ENCODE measurements at regions not wholly inside any gene's neighbourhood (a gene's known extent, or its start where the extent isn't known, plus 50 kb on each side); places are given as distances from the start of the nearest gene placed in this dataset.
"Not testable (repeated sequence)": the region's sequence is repeated elsewhere in the genome, so short reads cannot be mapped to it uniquely, and the experiment has no call there.

GRCh38 chr7:136412952-136413351 is 435.8 kb upstream of the MTPN start:
- DNase-seq (ENCODE audit: low spot score) = no peak

- DNase-seq (ENCODE audit: low spot score) = peak; percentile 66
Measured at GRCh38 chr7:136405931-136406777, 429.0 kb upstream of the MTPN start.

DNA sequence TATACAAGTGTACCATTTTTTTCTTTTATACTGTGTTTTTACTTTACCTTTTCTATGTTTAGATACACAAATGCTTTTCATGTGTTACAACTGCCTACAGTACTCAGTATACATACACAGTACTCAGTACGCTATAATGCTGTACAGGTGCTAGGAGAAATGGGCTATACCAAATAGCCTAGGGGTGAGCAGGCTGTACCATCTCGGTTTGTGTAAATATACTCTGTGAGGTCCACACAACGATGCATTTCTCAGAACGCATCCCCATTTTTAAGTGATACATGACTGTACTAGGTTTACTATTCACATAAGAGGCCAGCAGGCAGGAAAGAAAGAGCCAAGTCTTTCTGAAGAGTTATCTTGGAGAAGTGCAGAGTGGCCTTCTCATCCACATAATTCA is 426.4 kb upstream of the MTPN start:
- DNase-seq (ENCODE audit: low spot score) = no peak

DNA sequence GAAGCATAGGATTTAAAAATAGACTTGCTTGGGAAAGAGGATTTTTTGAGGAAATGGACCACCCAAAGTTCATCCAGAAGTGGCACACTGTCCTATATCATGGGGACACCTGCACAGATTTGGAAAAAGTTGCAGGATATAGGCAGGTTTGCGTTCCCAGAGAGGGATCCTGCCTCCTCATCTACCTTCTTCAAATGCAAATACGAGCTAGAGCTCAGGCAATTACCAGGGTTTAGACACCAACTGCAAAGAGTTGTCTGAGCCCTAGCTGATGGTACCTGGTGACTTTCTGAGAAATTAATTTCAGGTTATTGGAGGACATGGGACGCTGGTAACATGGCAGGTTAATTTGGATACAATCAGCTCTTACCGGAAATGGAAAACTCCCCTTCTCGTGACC is 423.7 kb upstream of the MTPN start:
- DNase-seq (ENCODE audit: low spot score) = no peak

DNA sequence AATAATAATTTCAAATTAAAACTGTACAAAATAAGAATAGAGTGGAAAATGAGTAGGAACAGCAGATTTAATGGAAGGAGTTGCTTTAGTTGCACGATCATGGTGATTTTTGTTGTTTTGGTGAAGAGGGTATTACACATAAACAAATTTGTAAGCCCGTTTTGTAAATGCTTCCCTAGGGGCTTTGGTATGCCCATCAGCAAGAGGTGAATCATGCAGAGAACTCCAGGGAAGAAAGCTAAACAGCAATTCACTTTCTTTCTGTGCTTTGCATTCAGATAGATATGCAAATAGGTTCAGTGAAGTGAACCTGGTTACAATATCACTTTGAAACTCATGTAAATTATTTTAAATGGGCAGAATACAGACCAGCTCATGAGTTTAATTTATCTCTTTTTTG is 422.2 kb upstream of the MTPN start:
- no peak for DNase-seq (ENCODE audit: low spot score)

- DNase-seq (ENCODE audit: low spot score) = no peak
Measured at GRCh38 chr7:136392856-136393255, 415.7 kb upstream of the MTPN start.

DNA sequence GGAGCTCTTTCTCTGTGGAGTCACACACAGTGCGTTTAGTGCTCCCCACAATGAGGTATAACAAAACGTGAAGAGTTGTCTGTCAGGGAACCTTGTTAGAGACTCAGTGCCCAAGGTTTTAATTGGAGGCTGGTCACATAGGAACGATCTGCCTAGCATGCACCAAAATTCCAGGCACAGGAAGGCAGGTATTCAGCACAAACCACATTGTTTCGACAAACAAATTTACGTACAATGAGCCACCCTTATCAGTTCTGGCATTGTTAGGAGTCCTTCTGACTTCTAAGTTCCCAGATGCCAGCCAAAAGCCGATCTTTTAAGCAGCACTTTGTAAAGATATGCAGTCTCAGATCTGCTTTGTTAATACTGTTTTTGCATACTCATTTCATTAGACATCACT is 414.2 kb upstream of the MTPN start:
- DNase-seq (ENCODE audit: low spot score) = no peak

GRCh38 chr7:136389933-136390332 is 412.8 kb upstream of the MTPN start:
- no peak for DNase-seq (ENCODE audit: low spot score)

DNA sequence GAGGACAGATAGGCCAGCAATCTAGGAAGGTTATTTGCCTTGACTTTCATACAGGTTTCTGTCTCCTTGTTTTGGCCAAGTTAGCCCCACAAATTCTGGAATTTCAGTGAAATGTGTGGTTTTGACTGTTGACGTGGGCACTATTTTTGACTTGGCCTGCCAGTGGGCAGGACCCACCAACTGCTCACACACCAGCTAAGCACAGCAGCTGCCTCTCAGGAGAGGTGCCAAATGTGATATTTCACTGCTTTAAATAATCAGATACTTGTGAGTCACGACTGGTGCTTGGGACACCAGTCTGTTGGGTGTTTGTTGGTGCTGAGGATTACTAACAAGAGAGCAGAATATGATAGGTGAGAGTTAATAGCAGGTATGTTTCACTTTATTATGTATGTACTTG is 409.7 kb upstream of the MTPN start:
- no peak for DNase-seq (ENCODE audit: low spot score)

- not testable (repeated sequence) for DNase-seq (ENCODE audit: low spot score)
Measured at GRCh38 chr7:136371409-136371808, 394.2 kb upstream of the MTPN start.

DNA sequence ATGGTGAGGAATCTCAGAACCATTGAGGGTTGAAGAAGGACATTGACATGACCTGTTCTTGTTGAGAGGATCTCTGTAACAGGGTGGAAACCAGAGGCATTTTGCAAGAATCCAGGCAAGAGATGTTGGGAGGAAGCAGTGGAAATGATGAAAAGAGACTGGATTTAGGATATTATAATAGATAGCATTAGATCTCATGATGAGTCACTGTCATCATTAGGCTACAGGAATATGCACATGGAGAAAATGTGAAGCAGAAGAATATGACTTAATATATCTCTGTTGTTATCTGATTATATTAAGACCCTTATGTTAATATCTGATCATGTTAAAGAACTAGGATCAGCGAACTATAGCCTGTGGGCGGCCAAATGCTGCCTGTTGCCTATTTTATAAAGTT is 393.0 kb upstream of the MTPN start:
- no peak for DNase-seq (ENCODE audit: low spot score)

GRCh38 chr7:136369225-136369624 is 392.1 kb upstream of the MTPN start:
- no peak for DNase-seq (ENCODE audit: low spot score)

- no peak for DNase-seq (ENCODE audit: low spot score)
Measured at GRCh38 chr7:136359333-136359903, 382.3 kb upstream of the MTPN start.

- no peak for DNase-seq (ENCODE audit: low spot score)
Measured at GRCh38 chr7:136353287-136353686, 376.1 kb upstream of the MTPN start.

- DNase-seq (ENCODE audit: low spot score) = no peak
Measured at GRCh38 chr7:136348542-136349192, 371.5 kb upstream of the MTPN start.

DNA sequence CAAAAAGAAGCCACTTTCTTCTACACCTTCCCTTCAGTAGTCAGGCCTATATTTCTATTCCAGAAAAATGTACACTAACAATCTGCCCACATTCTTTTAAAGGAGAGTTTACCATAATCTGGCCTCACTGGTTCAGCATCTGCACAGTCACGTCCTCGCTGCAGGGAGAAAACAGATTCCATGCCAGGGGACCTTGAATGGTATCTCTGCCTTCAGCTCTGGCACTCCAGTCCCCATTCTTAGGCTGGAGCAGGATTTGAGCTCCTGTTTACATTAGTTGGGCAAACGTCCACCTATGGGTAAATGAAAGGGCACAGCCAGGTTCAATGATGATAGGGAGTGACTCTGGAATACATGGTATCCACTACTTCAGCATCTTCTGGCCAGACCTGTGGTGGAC is 371.0 kb upstream of the MTPN start:
- DNase-seq (ENCODE audit: low spot score) = no peak

GRCh38 chr7:136347488-136347887 is 370.3 kb upstream of the MTPN start:
- DNase-seq (ENCODE audit: low spot score) = no peak

GRCh38 chr7:136342251-136342650 is 365.1 kb upstream of the MTPN start:
- DNase-seq (ENCODE audit: low spot score) = no peak

- no peak for DNase-seq (ENCODE audit: low spot score)
Measured at GRCh38 chr7:136339464-136339863, 362.3 kb upstream of the MTPN start.

DNA sequence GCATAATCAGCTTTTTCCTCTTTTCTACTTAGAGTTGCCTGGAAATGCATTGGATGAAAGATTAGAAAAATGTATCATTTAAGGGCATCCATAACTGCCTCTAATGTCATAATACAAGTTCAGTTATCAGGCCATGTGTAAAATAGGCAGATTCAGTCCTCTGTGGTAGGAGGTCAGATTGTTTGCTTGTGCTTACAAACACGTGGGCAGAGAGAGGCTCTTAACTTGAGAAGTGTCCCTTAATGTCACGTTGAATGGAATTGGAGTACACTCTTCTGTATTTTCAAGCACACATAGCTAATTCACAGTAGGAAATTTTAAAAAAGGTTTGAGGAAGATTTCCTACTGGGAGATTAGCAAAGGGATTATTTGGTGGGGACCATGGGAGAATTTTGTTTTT is 359.8 kb upstream of the MTPN start:
- no peak for DNase-seq (ENCODE audit: low spot score)

DNA sequence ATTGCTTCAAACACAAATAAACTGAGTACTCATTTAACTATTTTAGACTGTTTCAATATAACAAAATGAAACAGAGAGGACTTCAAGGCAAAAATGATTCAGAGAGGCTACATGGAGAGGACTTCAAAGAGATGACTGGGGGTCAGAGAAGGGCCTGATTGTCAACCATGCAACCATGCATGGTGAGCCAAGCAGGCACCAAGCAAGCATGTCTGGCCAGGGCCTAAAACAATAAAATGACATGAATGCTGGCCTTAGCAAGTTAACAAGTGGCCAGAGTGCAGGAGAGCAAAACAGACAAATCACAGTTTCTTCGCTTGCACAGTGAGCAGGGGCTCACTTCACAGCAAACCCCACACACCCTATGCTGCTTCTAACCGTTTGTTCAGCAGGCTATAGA is 356.5 kb upstream of the MTPN start:
- DNase-seq (ENCODE audit: low spot score) = no peak

- no peak for DNase-seq (ENCODE audit: low spot score)
Measured at GRCh38 chr7:136326045-136326609, 349.0 kb upstream of the MTPN start.

DNA sequence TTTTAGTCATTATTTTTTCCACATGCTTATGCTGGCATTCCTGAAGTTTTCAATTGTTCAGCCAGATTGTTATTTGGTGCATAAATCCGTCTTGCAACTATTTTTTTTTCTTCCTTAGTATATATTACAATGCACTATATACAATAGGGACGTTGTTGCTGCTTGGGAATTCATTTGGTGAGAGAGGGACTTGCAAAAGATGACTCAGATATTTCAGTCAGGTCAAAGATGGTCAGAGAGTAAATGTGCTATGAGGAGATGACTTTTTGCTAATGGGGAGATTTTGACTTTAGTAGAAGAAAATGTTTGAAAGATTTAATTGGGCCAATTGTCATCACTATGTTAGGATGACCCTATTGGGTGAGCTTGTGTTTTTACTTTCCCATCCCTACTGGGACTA is 348.4 kb upstream of the MTPN start:
- no peak for DNase-seq (ENCODE audit: low spot score)
